ENCODE measurements at regions not wholly inside any gene's neighbourhood (a gene's known extent, or its start where the extent isn't known, plus 50 kb on each side); places are given as distances from the start of the nearest gene placed in this dataset.

GRCh38 chr12:126193190-126193589 lies 1128.0 kb downstream of the AACS start:
- DNase-seq (ENCODE audit: low read depth), result no peak

- DNase-seq (ENCODE audit: low read depth), result no peak
These were observed 1131.0 kb downstream of the AACS start for GRCh38 chr12:126196263-126196662.

GRCh38 chr12:126198516-126198915 lies 1133.3 kb downstream of the AACS start:
- no peak for DNase-seq (ENCODE audit: low read depth)

- no peak for DNase-seq (ENCODE audit: low read depth)
These were observed 1133.9 kb downstream of the AACS start for GRCh38 chr12:126198966-126199692.

DNA sequence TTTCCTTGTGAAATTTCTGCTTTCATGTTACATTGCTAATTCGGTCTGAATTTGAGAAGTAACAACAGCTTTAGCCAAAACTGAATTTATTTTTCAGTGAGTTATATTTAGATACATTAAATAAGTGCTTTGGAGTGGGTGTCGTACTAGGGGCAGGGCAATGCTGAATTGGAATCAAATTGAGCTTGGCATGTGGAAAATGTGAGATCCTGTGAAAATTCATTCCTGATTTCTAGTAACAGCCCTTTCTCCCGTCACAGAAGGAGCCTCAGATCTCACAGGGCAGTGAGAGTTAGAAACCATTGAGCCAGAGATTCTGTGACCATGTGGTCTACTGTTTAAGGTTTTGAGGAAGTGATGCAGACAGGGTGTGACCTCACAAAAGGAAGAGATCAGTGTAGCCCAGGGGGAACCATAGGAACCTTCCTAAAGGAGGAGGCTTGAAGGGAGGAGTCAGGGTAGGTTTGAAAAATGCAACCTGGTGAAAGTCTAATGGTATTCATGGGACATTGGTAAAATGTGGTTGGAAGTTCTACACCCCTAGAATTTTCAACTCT lies 1136.8 kb downstream of the AACS start:
- no peak for DNase-seq (ENCODE audit: low read depth)

- no peak for DNase-seq (ENCODE audit: low read depth)
These were observed 1139.1 kb downstream of the AACS start for GRCh38 chr12:126204326-126204725.

- no peak for DNase-seq (ENCODE audit: low read depth)
These were observed 1144.8 kb downstream of the AACS start for GRCh38 chr12:126210026-126210425.

GRCh38 chr12:126210448-126210847 lies 1145.2 kb downstream of the AACS start:
- no peak for DNase-seq (ENCODE audit: low read depth)

DNA sequence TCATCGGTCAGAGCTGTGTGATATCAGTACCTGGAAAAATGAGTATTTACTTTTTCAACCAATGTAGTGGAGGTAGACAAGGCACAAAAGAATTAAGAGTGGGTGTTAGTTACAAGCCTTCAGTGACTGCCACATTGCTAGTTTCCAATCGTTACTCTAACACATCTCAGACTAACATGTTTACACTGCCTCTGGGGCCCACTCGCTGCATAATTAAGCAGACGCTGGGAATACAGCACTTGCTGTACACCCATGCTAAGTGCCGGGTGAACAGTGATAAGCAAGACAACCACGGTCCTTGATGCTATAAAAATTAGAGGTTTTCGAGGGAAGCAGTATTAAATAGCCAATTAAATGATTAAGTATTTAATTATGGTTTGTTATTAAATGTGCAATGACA lies 1147.6 kb downstream of the AACS start:
- DNase-seq (ENCODE audit: low read depth), result no peak

DNA sequence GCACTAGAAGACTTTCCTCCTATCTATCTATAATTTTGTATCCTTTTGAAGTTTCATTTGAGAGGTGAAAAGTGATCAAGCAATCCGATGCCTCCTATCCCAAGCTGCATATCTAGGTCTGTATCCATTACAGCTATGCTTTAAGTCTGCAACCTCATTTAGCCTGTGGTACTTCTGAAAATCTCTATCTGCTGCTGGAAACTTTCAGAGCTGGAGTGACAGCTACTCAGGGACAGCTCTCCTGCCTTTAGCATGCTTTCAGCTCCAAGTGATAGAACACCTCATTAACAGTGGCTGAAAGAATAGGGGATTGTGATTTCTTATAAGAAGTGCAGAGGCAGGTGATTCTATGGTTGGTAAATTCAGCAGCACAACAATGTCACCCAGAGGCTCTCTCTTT lies 1153.5 kb downstream of the AACS start:
- no peak for DNase-seq (ENCODE audit: low read depth)

GRCh38 chr12:126219139-126219538 lies 1153.9 kb downstream of the AACS start:
- DNase-seq (ENCODE audit: low read depth), result no peak

- no peak for DNase-seq (ENCODE audit: low read depth)
These were observed 1154.5 kb downstream of the AACS start for GRCh38 chr12:126219654-126220279.

DNA sequence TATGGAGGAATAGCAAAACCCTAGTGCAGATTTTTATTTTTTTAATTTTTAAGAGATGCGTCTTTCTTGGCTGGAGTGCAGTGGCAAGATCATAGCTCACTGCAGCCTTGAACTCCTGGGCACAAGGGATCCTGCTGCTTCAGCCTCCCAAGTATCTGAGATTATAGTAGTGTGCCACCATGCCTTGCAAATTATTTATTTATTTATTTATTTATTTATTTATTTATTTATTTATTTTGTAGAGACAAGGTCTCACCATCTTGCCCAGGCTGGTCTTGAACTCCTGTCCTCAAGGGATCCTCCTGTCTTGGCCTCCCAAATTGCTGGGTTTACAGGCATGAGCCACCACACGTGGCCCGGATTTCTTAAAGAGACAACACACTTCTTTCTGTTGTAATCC lies 1158.8 kb downstream of the AACS start:
- no peak for DNase-seq (ENCODE audit: low read depth)

GRCh38 chr12:126228936-126229335 lies 1163.7 kb downstream of the AACS start:
- DNase-seq (ENCODE audit: low read depth), result no peak

- no peak for DNase-seq (ENCODE audit: low read depth)
These were observed 1167.5 kb downstream of the AACS start for GRCh38 chr12:126232711-126233110.

DNA sequence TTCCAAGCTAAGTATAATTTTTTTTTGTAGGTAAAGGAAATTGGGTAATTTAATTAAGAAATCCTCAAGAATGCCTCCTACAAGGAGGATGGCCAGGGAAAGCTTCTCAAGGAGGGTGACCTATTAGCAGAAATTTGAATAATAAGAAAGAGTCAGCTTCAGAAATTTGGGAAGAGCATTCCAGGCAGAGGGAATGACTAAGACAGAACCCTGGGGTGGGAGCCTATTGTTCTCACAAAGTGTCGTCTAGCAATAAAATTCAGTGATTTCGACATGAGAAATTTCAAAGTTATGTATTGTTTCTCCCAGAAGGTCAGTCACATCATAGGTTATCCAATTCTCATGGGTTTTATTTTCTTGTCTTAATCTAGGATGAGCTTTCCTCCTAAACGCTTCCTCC lies 1168.4 kb downstream of the AACS start:
- DNase-seq (ENCODE audit: low read depth), result no peak

GRCh38 chr12:126243814-126244440 lies 1178.7 kb downstream of the AACS start:
- no peak for DNase-seq (ENCODE audit: low read depth)

GRCh38 chr12:126247936-126248335 lies 1182.7 kb downstream of the AACS start:
- DNase-seq (ENCODE audit: low read depth), result no peak

- no peak for DNase-seq (ENCODE audit: low read depth)
These were observed 1183.7 kb downstream of the AACS start for GRCh38 chr12:126248871-126249403.

DNA sequence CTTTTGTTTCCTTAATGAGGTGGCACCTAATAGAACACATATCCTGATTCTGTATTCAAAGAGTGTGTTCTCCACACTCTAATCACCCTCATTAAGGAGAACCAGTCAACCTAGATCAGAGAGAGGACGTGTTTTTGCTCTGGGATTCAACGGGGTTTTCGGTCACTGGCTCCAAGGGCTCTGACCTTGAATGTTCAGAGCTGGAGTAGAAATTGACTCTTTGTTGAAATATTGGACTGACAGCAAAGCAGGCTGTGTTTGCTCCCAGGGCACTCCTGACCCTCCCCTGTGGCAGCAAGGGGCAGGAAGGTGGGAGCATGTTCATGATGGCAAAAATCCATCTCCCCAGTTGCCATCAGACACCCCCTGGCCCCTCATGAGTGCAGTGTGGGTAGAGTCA lies 1193.0 kb downstream of the AACS start:
- DNase-seq (ENCODE audit: low read depth), result no peak

GRCh38 chr12:126262829-126263228 lies 1197.6 kb downstream of the AACS start:
- DNase-seq (ENCODE audit: low read depth), result no peak

DNA sequence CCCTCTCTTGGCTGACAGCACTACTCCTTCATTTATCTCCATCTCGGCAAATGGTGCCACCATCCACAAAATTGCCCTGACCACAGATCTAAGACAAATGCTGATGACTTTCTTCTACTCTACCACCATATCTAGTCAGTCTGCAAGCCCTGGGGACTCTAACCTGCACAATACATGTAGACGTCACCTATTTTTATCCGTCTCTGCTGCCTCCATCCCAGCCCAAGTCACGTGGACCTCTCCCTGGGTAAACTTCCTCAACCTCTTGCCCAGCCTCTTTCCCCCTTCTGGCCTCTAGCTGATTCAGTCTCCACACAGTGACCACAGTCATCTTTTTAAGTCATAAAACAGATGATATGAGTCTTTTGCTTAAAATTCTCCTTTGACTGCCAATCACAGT lies 1203.0 kb downstream of the AACS start:
- no peak for DNase-seq (ENCODE audit: low read depth)

DNA sequence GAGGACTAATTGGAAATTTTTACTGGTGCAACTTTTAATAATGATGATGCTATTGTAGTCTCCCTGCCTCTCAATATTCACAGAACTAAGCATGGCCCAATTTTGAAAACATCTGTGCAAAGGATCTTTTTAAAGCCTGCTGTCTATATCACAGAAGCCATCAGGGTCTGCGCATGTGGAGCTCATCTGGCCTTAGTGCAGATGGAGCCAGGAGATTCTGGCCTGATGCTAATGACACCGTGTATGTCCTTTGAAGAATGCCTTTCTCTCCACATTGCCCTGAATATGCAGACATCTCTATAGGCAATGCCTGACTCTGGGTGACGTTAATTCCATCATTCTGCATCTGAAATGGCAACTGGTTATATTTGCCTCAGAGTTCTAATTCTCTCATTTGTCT lies 1205.9 kb downstream of the AACS start:
- DNase-seq (ENCODE audit: low read depth), result no peak
